ENCODE measurements at regions not wholly inside any gene's neighbourhood (a gene's known extent, or its start where the extent isn't known, plus 50 kb on each side); places are given as distances from the start of the nearest gene placed in this dataset.
"Not testable (repeated sequence)": the region's sequence is repeated elsewhere in the genome, so short reads cannot be mapped to it uniquely, and the experiment has no call there.

GRCh38 chr4:72690771-72691170 lies 121.8 kb upstream of the ADAMTS3 start:
- no peaks in the 10 kb centered on the region for H3K9me2 ChIP-seq (ENCODE audit: insufficient read depth)
- TF ChIP-seq EZH2phosphoT487 (IDR thresholded peaks at IDR 0.05; ENCODE audit: insufficient read depth, low read depth) (no peak), EZH2 (IDR thresholded peaks at IDR 0.05; ENCODE audit: insufficient read depth, poor library complexity, severe bottlenecking) (no peak)
- no peaks in the 10 kb centered on the region for H3F3A ChIP-seq (ENCODE audit: insufficient read depth)
- no peak overlapping the region for H2AFZ ChIP-seq
- no peaks in the 10 kb centered on the region for H3K36me3 ChIP-seq (ENCODE audit: low read depth)
- no peaks in the 10 kb centered on the region for H4K20me1 ChIP-seq (ENCODE audit: insufficient read depth)
- in situ Hi-C loops (cut with MboI) = loop anchor here (25.0 kb wide), 1 partner anchor 403 kb away; no protein-coding TSS in a partner anchor
- H3K79me2 ChIP-seq (ENCODE audit: insufficient read depth) = no peaks in the 10 kb centered on the region
- H3K27me3 ChIP-seq (replicated peaks; ENCODE audit: insufficient read depth) = no peaks in the 10 kb centered on the region
- no peak overlapping the region for H3K27ac ChIP-seq
- H3K4me3 ChIP-seq = no peak overlapping the region
- no peaks in the 10 kb centered on the region for H3K4me1 ChIP-seq (ENCODE audit: insufficient read depth)
- 13 to 18% methylated on average over 1 of the region's 1 CpG for WGBS, 2 experiments (ENCODE audit: low coverage in 1 of 2, low lambda C conversion rate in 2 of 2, missing lambda C conversion rate in 2 of 2)
- no peak for DNase-seq
- no peak overlapping the region for H3K9ac ChIP-seq
- no peaks in the 10 kb centered on the region for H3K9me3 ChIP-seq (ENCODE audit: low read depth)
- no peak overlapping the region for H3K4me2 ChIP-seq (ENCODE audit: unreplicated experiment)

GRCh38 chr4:72689923-72690322 lies 120.9 kb upstream of the ADAMTS3 start:
- Histone ChIP-seq H2AFZ (no peak overlapping the region), H4K20me1 (ENCODE audit: insufficient read depth) (no peaks in the 10 kb centered on the region), H3K27me3 (replicated peaks; ENCODE audit: insufficient read depth) (no peaks in the 10 kb centered on the region), H3K79me2 (ENCODE audit: insufficient read depth) (no peaks in the 10 kb centered on the region), H3K4me2 (ENCODE audit: unreplicated experiment) (no peak overlapping the region), H3K9me3 (ENCODE audit: low read depth) (no peaks in the 10 kb centered on the region), H3K27ac (no peak overlapping the region), H3K9me2 (ENCODE audit: insufficient read depth) (no peaks in the 10 kb centered on the region), H3F3A (ENCODE audit: insufficient read depth) (no peaks in the 10 kb centered on the region), H3K4me1 (ENCODE audit: insufficient read depth) (no peaks in the 10 kb centered on the region), H3K4me3 (no peak overlapping the region), H3K36me3 (ENCODE audit: low read depth) (no peaks in the 10 kb centered on the region), H3K9ac (no peak overlapping the region)
- 28 to 34% methylated on average over 1 of the region's 1 CpG for WGBS, 2 experiments (ENCODE audit: low coverage in 1 of 2, low lambda C conversion rate in 2 of 2, missing lambda C conversion rate in 2 of 2)
- in situ Hi-C loops (cut with MboI) = loop anchor here (25.0 kb wide), 1 partner anchor 403 kb away; no protein-coding TSS in a partner anchor
- DNase-seq = no peak
- no peak for TF ChIP-seq EZH2 (IDR thresholded peaks at IDR 0.05; ENCODE audit: insufficient read depth, poor library complexity, severe bottlenecking)
- no peak for TF ChIP-seq EZH2phosphoT487 (IDR thresholded peaks at IDR 0.05; ENCODE audit: insufficient read depth, low read depth)

GRCh38 chr4:72686390-72686789 lies 117.4 kb upstream of the ADAMTS3 start:
- WGBS, 2 experiments (ENCODE audit: low coverage in 1 of 2, low lambda C conversion rate in 2 of 2, missing lambda C conversion rate in 2 of 2) = 23 to 25% methylated on average over 2 of the region's 2 CpGs
- in situ Hi-C loops (cut with MboI) = loop anchor here (25.0 kb wide), 1 partner anchor 399 kb away; no protein-coding TSS in a partner anchor
- H3K27me3 ChIP-seq (replicated peaks; ENCODE audit: insufficient read depth); H3K79me2 ChIP-seq (ENCODE audit: insufficient read depth); H3F3A ChIP-seq (ENCODE audit: insufficient read depth); H3K9me2 ChIP-seq (ENCODE audit: insufficient read depth); H3K4me2 ChIP-seq (ENCODE audit: unreplicated experiment); H3K4me3 ChIP-seq; H3K9ac ChIP-seq; H3K27ac ChIP-seq; H3K36me3 ChIP-seq (ENCODE audit: low read depth); H2AFZ ChIP-seq; H4K20me1 ChIP-seq (ENCODE audit: insufficient read depth); H3K4me1 ChIP-seq (ENCODE audit: insufficient read depth); DNase-seq; H3K9me3 ChIP-seq (ENCODE audit: low read depth): not testable (repeated sequence)

- 48 to 53% methylated on average over 2 of the region's 2 CpGs for WGBS, 2 experiments (ENCODE audit: low coverage in 1 of 2, low lambda C conversion rate in 2 of 2, missing lambda C conversion rate in 2 of 2)
- H3F3A ChIP-seq (ENCODE audit: insufficient read depth) = no peaks in the 10 kb centered on the region
- no peak overlapping the region for H3K4me2 ChIP-seq (ENCODE audit: unreplicated experiment)
- H3K9me3 ChIP-seq (ENCODE audit: low read depth) = no peaks in the 10 kb centered on the region
- no peak overlapping the region for H3K4me3 ChIP-seq
- 0 out of 2 replicates have a peak, but pooled peaks cover 13% of the 10 kb centered on the region for H3K27me3 ChIP-seq (replicated peaks; ENCODE audit: insufficient read depth)
- no peaks in the 10 kb centered on the region for H3K79me2 ChIP-seq (ENCODE audit: insufficient read depth)
- no peak overlapping the region for H3K9ac ChIP-seq
- no peak overlapping the region for H2AFZ ChIP-seq
- H3K4me1 ChIP-seq (ENCODE audit: insufficient read depth) = no peaks in the 10 kb centered on the region
- H3K36me3 ChIP-seq (ENCODE audit: low read depth) = no peaks in the 10 kb centered on the region
- no peak overlapping the region for H3K27ac ChIP-seq
- in situ Hi-C loops (cut with MboI) = loop anchor here (25.0 kb wide), 1 partner anchor 392 kb away; no protein-coding TSS in a partner anchor
- TF ChIP-seq EZH2phosphoT487 (IDR thresholded peaks at IDR 0.05; ENCODE audit: insufficient read depth, low read depth) (no peak), EZH2 (IDR thresholded peaks at IDR 0.05; ENCODE audit: insufficient read depth, poor library complexity, severe bottlenecking) (no peak)
- H3K9me2 ChIP-seq (ENCODE audit: insufficient read depth) = no peaks in the 10 kb centered on the region
- no peaks in the 10 kb centered on the region for H4K20me1 ChIP-seq (ENCODE audit: insufficient read depth)
- no peak for DNase-seq
These were observed 110.6 kb upstream of the ADAMTS3 start for GRCh38 chr4:72679666-72680065.

GRCh38 chr4:72677886-72678285 lies 108.9 kb upstream of the ADAMTS3 start:
- in situ Hi-C loops (cut with MboI) = loop anchor here (25.0 kb wide), 1 partner anchor 391 kb away; no protein-coding TSS in a partner anchor
- Histone ChIP-seq H3K4me3 (no peak overlapping the region), H2AFZ (no peak overlapping the region), H3K4me1 (ENCODE audit: insufficient read depth) (no peaks in the 10 kb centered on the region), H3K4me2 (ENCODE audit: unreplicated experiment) (no peak overlapping the region), H3K27ac (no peak overlapping the region), H3K9ac (no peak overlapping the region), H3K9me3 (ENCODE audit: low read depth) (no peaks in the 10 kb centered on the region), H3K79me2 (ENCODE audit: insufficient read depth) (no peaks in the 10 kb centered on the region), H3K9me2 (ENCODE audit: insufficient read depth) (no peaks in the 10 kb centered on the region), H3K36me3 (ENCODE audit: low read depth) (no peaks in the 10 kb centered on the region), H4K20me1 (ENCODE audit: insufficient read depth) (no peaks in the 10 kb centered on the region), H3K27me3 (replicated peaks; ENCODE audit: insufficient read depth) (peaks cover 13% of the 10 kb centered on the region; the same call in 1 of the 2 replicates), H3F3A (ENCODE audit: insufficient read depth) (no peaks in the 10 kb centered on the region)
- no peak for TF ChIP-seq EZH2 (IDR thresholded peaks at IDR 0.05; ENCODE audit: insufficient read depth, poor library complexity, severe bottlenecking)
- no peak for DNase-seq
